Activated naive CD8-positive, alpha-beta T cell treated with anti-CD3 and anti-CD28 coated beads, Interleukin-2, amount 10 ng/mL, durations not matched to agents 7 days and 5 days (primary cell): ENCODE measurements at regions not wholly inside any gene's neighbourhood (a gene's known extent, or its start where the extent isn't known, plus 50 kb on each side); places are given as distances from the start of the nearest gene placed in this dataset.
A peak's percentile ranks its signal among the peaks of the same experiment; 100 is the strongest.

ENCODE experiments used
- ATAC-seq: fragments of 150-1000 bp; cut with Tn5 transposase; one replicate; pipeline ENCODE4 v1.10.0; 2021; ENCODE audit warnings: low read depth, moderate library complexity
- POLR2A ChIA-PET: fragments of 350-600 bp; sonication (Branson Sonifier 250); formaldehyde crosslinking; loops from one replicate; lab custom pipeline; 2021; ENCODE audit warnings: antibody characterized with exemption; lab: Charles Lee
- DNase-seq: peaks from one replicate; pipeline ENCODE4 v3.0.0; 2021
- H3K27ac Mint-ChIP-seq: one replicate; pipeline ENCODE4 v1.8.0; 2022; ENCODE audit warnings: mild to moderate bottlenecking, mixed read lengths
- H3K27me3 Mint-ChIP-seq: one replicate; pipeline ENCODE4 v1.8.0; 2022; ENCODE audit warnings: mild to moderate bottlenecking, moderate library complexity, mixed read lengths
- H3K36me3 Mint-ChIP-seq: one replicate; pipeline ENCODE4 v1.8.0; 2021; ENCODE audit warnings: mild to moderate bottlenecking, mixed read lengths
- H3K4me1 Mint-ChIP-seq: one replicate; pipeline ENCODE4 v1.8.0; 2021; ENCODE audit warnings: mixed read lengths
- H3K4me3 Mint-ChIP-seq: one replicate; pipeline ENCODE4 v1.8.0; 2022; ENCODE audit warnings: mild to moderate bottlenecking, moderate library complexity, mixed read lengths
- H3K9me3 Mint-ChIP-seq: one replicate; pipeline ENCODE4 v1.8.0; 2021; ENCODE audit warnings: mixed read lengths

GRCh38 chr7:19407270-19407669 is 262.0 kb upstream of the FERD3L start:
- DNase-seq, result no peak
- Mint-ChIP-seq H3K36me3 (no peaks in the 10 kb centered on the region), H3K27ac (no peak overlapping the region), H3K4me3 (no peak overlapping the region), H3K9me3 (no peaks in the 10 kb centered on the region), H3K4me1 (no peaks in the 10 kb centered on the region), H3K27me3 (no peaks in the 10 kb centered on the region)
- no peak for ATAC-seq
- POLR2A ChIA-PET, result no interaction called here

GRCh38 chr7:19405541-19405940 is 260.3 kb upstream of the FERD3L start:
- no peaks in the 10 kb centered on the region for H3K36me3 Mint-ChIP-seq
- ATAC-seq (no peak), DNase-seq (no peak)
- POLR2A ChIA-PET, result no interaction called here
- H3K9me3 Mint-ChIP-seq, result no peaks in the 10 kb centered on the region
- no peak overlapping the region for H3K4me3 Mint-ChIP-seq
- H3K27ac Mint-ChIP-seq, result no peak overlapping the region
- H3K27me3 Mint-ChIP-seq, result no peaks in the 10 kb centered on the region
- H3K4me1 Mint-ChIP-seq, result no peaks in the 10 kb centered on the region

- no peaks in the 10 kb centered on the region for H3K9me3 Mint-ChIP-seq
- no peaks in the 10 kb centered on the region for H3K36me3 Mint-ChIP-seq
- ATAC-seq (no peak), DNase-seq (no peak)
- no peaks in the 10 kb centered on the region for H3K4me1 Mint-ChIP-seq
- no peak overlapping the region for H3K4me3 Mint-ChIP-seq
- no peaks in the 10 kb centered on the region for H3K27me3 Mint-ChIP-seq
- POLR2A ChIA-PET, result no interaction called here
- peak overlapping the region; percentile 39 for H3K27ac Mint-ChIP-seq
Measured at GRCh38 chr7:19404912-19405329, 259.7 kb upstream of the FERD3L start.

- H3K27ac Mint-ChIP-seq, result no peak overlapping the region
- no peaks in the 10 kb centered on the region for H3K9me3 Mint-ChIP-seq
- DNase-seq, result no peak
- H3K36me3 Mint-ChIP-seq, result no peaks in the 10 kb centered on the region
- ATAC-seq, result no peak
- H3K4me3 Mint-ChIP-seq, result no peak overlapping the region
- no peaks in the 10 kb centered on the region for H3K4me1 Mint-ChIP-seq
- POLR2A ChIA-PET, result no interaction called here
- H3K27me3 Mint-ChIP-seq, result no peaks in the 10 kb centered on the region
Measured at GRCh38 chr7:19403691-19404090, 258.5 kb upstream of the FERD3L start.

GRCh38 chr7:19401461-19401860 is 256.2 kb upstream of the FERD3L start:
- Mint-ChIP-seq H3K4me1 (peaks cover 3% of the 10 kb centered on the region), H3K36me3 (no peaks in the 10 kb centered on the region), H3K9me3 (no peaks in the 10 kb centered on the region), H3K27ac (no peak overlapping the region), H3K27me3 (no peaks in the 10 kb centered on the region), H3K4me3 (no peak overlapping the region)
- POLR2A ChIA-PET, result no interaction called here
- DNase-seq, result no peak
- ATAC-seq, result no peak

- POLR2A ChIA-PET, result no interaction called here
Measured at GRCh38 chr7:19400758-19401254, 255.6 kb upstream of the FERD3L start.

GRCh38 chr7:19397911-19398310 is 252.7 kb upstream of the FERD3L start:
- H3K27me3 Mint-ChIP-seq, result no peaks in the 10 kb centered on the region
- POLR2A ChIA-PET, result no interaction called here
- H3K4me1 Mint-ChIP-seq, result peaks cover 3% of the 10 kb centered on the region
- ATAC-seq, result no peak
- H3K4me3 Mint-ChIP-seq, result no peak overlapping the region
- no peak overlapping the region for H3K27ac Mint-ChIP-seq
- no peaks in the 10 kb centered on the region for H3K9me3 Mint-ChIP-seq
- H3K36me3 Mint-ChIP-seq, result no peaks in the 10 kb centered on the region
- no peak for DNase-seq

More at GRCh38 chr7:19400758-19401254, 255.6 kb upstream of the FERD3L start:
- Mint-ChIP-seq H3K36me3 (no peaks in the 10 kb centered on the region), H3K27ac (no peak overlapping the region), H3K4me1 (peaks cover 3% of the 10 kb centered on the region), H3K9me3 (no peaks in the 10 kb centered on the region), H3K4me3 (no peak overlapping the region), H3K27me3 (no peaks in the 10 kb centered on the region)
- no peak for DNase-seq
- no peak for ATAC-seq

- Mint-ChIP-seq H3K9me3 (no peaks in the 10 kb centered on the region), H3K27me3 (no peaks in the 10 kb centered on the region), H3K27ac (no peak overlapping the region), H3K36me3 (no peaks in the 10 kb centered on the region), H3K4me1 (no peaks in the 10 kb centered on the region), H3K4me3 (no peak overlapping the region)
- no peak for ATAC-seq
- no peak for DNase-seq
- POLR2A ChIA-PET, result no interaction called here
Measured at GRCh38 chr7:19392246-19392645, 247.0 kb upstream of the FERD3L start.

- Mint-ChIP-seq H3K36me3 (no peaks in the 10 kb centered on the region), H3K4me1 (no peaks in the 10 kb centered on the region), H3K4me3 (no peak overlapping the region), H3K27me3 (no peaks in the 10 kb centered on the region), H3K27ac (no peak overlapping the region), H3K9me3 (no peaks in the 10 kb centered on the region)
- POLR2A ChIA-PET, result no interaction called here
- ATAC-seq (no peak), DNase-seq (no peak)
Measured at GRCh38 chr7:19390795-19391194, 245.6 kb upstream of the FERD3L start.

GRCh38 chr7:19381321-19381720 is 236.1 kb upstream of the FERD3L start:
- no peak overlapping the region for H3K27ac Mint-ChIP-seq
- no peaks in the 10 kb centered on the region for H3K27me3 Mint-ChIP-seq
- H3K4me1 Mint-ChIP-seq, result no peaks in the 10 kb centered on the region
- H3K9me3 Mint-ChIP-seq, result peaks cover 5% of the 10 kb centered on the region
- ATAC-seq (no peak), DNase-seq (no peak)
- no peaks in the 10 kb centered on the region for H3K36me3 Mint-ChIP-seq
- POLR2A ChIA-PET, result no interaction called here
- no peak overlapping the region for H3K4me3 Mint-ChIP-seq

- Mint-ChIP-seq H3K27me3 (no peaks in the 10 kb centered on the region), H3K9me3 (peaks cover 8% of the 10 kb centered on the region), H3K4me1 (no peaks in the 10 kb centered on the region), H3K36me3 (no peaks in the 10 kb centered on the region), H3K4me3 (no peak overlapping the region), H3K27ac (no peak overlapping the region)
- POLR2A ChIA-PET, result no interaction called here
- no peak for ATAC-seq
- no peak for DNase-seq
Measured at GRCh38 chr7:19378345-19378714, 233.1 kb upstream of the FERD3L start.

GRCh38 chr7:19377611-19378344 is 232.6 kb upstream of the FERD3L start:
- Mint-ChIP-seq H3K27ac (no peak overlapping the region), H3K27me3 (no peaks in the 10 kb centered on the region), H3K36me3 (no peaks in the 10 kb centered on the region), H3K4me3 (no peak overlapping the region), H3K9me3 (peaks cover 8% of the 10 kb centered on the region), H3K4me1 (no peaks in the 10 kb centered on the region)
- DNase-seq (no peak), ATAC-seq (no peak)
- POLR2A ChIA-PET, result no interaction called here

GRCh38 chr7:19376538-19376937 is 231.3 kb upstream of the FERD3L start:
- DNase-seq (no peak), ATAC-seq (no peak)
- Mint-ChIP-seq H3K36me3 (no peaks in the 10 kb centered on the region), H3K9me3 (peaks cover 8% of the 10 kb centered on the region), H3K4me3 (no peak overlapping the region), H3K27ac (no peak overlapping the region), H3K27me3 (no peaks in the 10 kb centered on the region), H3K4me1 (no peaks in the 10 kb centered on the region)
- POLR2A ChIA-PET, result no interaction called here

GRCh38 chr7:19375976-19376375 is 230.8 kb upstream of the FERD3L start:
- no peaks in the 10 kb centered on the region for H3K4me1 Mint-ChIP-seq
- no peak overlapping the region for H3K4me3 Mint-ChIP-seq
- H3K27ac Mint-ChIP-seq, result no peak overlapping the region
- POLR2A ChIA-PET, result no interaction called here
- DNase-seq (no peak), ATAC-seq (no peak)
- no peaks in the 10 kb centered on the region for H3K27me3 Mint-ChIP-seq
- H3K36me3 Mint-ChIP-seq, result no peaks in the 10 kb centered on the region
- peaks cover 8% of the 10 kb centered on the region for H3K9me3 Mint-ChIP-seq
